ENCODE measurements at regions not wholly inside any gene's neighbourhood (a gene's known extent, or its start where the extent isn't known, plus 50 kb on each side); places are given as distances from the start of the nearest gene placed in this dataset.
"Not testable (repeated sequence)": the region's sequence is repeated elsewhere in the genome, so short reads cannot be mapped to it uniquely, and the experiment has no call there.

GRCh38 chr15:70382762-70383458 is 285.2 kb upstream of the TLE3 start:
- DNase-seq: no peak

DNA sequence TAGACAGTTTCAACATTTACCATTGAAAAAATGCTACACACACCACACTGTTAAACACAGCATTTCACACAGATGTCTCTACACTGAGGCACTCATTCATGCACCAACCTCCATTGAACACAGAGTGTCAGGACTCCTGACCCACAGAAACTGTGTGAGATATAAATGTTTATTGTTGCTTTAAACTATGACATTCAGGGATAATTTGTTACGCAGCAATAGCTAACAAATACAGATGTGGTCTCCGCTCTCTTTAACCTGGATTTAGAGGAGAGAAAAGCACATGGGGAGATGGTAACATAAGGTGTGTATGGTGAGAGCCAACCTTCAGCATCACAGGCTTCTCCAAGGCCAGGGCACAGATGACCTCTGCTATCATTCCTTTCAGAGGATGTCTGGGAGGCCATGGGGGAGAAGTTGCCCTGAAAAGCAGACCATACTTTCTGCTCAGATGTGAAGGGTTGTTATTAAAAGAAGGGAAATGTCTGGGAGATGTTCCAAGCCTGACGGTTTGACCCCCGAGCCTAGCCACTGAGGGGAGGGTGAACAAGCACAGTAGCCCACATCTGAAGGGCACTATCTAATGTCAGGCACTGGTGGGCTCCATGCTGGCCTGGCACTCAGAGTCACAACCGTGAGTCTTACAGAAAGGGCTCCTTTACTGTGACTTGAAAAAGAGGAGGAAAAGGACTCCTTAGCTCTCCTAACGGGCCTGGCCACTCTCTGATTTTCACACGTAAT is 284.5 kb upstream of the TLE3 start:
- DNase-seq: no peak

DNA sequence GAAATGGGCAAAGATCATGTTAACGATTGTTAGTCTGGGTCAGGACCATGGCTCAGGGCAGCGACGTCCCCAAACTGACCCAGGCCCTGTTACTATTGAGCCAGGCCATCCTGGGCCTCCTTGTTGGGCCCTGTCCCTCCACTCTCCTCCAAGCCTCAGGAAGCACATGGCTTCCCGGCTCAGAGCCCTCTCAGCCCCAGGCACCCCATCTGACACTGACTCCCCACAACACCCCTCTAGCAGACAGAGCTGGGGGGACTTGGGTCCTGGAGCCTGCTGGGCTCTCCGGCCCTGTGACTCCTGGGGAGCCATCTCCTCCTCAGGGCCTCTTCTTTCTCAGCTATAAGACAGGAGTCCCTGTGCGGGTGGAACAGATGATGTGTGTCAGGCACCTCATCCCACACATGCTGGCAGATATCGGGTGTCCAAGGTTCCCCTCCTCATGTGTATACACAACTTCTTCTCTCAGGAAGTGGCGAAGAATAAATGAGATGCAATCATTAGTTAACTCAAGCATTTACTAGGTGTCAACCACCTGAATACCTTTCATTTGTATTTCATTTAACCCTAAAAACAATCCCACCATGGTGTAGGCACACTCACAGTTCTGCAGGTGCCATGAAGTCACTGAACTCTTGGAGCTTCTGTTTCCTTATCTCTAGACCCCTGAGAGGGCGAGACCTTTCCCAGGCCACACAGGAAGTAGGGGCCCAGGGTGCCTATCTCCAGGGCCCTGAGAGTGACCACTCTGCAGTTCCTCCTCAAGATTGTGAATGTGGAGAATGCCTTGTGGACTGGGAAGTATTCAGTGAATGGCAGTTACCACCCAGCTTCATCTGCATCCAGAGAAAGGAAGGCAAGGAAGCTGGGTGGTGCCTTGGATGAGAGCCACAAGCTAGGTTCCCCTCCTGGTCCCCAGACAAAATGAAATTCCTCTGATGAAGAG is 282.5 kb upstream of the TLE3 start:
- no peak for DNase-seq

GRCh38 chr15:70379134-70379533 is 281.4 kb upstream of the TLE3 start:
- DNase-seq: no peak

- DNase-seq: no peak
These were observed 280.7 kb upstream of the TLE3 start for GRCh38 chr15:70378126-70379031.

DNA sequence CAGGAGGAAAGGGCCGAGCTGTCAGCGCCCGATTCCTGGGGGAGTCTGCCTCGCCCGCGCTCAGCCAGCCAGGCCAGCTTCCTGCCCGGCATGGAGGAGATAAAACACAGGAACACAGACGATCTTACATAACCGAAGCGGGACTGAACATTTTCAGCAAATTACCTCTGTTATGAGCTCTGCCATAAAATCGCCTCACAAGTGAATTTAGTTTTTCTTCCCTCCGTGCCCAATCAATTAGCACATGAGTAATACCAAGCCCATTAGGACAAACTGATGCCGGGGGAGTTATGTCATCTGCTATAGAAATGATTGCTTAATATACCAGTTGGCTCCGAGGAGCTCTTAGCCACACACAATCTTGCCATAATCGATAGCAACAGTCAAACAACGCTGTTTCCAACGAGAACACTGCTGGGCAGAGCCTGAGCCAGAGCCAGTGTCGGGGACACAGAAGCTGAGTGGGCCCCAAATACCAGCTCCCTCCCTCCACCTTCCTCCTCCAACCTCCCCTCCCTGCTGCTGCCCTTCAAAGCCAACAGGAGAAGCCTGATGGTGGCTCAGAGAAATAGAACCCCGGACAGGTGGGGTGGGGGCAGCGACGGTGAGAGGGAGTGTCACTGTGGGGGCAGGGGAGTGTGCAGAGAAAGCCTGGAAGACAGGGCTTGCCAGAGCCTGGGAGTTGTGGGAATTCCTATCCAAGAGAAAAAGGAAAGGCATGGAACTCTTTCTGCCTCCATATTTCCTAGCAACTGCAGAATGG is 279.4 kb upstream of the TLE3 start:
- DNase-seq: no peak

DNA sequence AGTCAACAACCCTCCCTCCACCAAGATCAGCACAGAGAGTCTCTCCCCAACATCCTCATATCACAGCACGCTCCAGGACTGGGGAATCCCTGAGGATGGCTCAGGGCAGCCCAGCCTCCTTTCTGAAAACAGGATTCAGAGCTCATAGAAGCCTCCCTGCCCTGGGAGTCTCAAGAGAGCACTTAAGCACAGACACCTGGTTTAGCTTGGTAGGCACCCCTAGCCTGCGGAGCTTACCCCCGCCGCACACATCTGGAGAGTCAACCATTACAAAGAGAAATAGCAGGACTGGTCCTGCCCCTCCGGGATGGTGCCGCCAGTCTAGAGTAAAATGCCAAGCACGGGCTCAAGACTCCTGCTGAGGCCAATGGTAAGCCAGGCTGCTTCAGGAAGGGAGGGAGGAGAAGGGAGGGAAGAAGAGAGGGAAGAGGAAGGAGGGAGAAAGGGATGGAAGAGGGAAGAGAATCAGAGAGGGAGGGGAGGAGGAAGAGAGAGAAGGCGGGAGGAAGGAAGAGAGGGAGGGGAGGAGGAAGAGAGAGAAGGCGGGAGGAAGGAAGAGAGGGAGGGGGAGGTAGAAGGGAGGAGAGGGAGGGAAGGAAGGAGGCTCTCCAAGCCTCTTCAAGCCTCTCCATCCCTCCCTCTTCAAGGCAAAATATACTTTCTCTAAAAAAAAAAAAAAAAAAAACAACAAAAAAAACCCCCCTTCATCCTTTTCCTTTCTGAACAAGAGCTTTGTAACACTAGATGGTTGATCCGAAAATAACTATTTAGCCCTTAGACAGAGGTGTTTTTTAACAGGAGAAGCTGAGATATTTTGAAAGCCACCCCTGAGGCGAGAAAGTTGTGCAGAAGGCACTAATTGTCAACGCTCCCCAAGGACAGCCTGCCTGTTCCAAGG is 278.6 kb upstream of the TLE3 start:
- no peak for DNase-seq

GRCh38 chr15:70375586-70375985 is 277.9 kb upstream of the TLE3 start:
- no peak for DNase-seq

GRCh38 chr15:70375006-70375431 is 277.3 kb upstream of the TLE3 start:
- no peak for DNase-seq

- DNase-seq: no peak
These were observed 276.4 kb upstream of the TLE3 start for GRCh38 chr15:70374096-70374495.

- DNase-seq: not testable (repeated sequence)
These were observed 275.7 kb upstream of the TLE3 start for GRCh38 chr15:70373439-70373838.

GRCh38 chr15:70367913-70368705 is 270.4 kb upstream of the TLE3 start:
- not testable (repeated sequence) for DNase-seq

DNA sequence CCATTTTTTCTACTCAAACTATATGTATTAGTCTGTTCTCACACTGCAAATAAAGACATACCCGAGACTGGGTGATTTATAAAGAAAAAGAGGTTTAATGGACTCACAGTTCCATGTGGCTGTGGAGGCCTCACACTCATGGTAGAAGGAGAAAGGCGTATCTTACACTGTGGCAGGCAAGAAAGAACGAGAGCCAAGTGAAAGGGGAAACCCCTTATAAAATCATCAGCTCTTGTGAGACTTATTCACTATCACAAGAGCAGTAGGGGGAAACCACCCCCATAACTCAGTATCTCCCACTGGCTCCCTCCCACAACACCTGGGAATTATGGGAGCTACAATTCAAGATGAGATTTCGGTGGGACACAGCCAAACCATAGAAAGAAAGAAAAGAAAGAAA is 266.3 kb upstream of the TLE3 start:
- DNase-seq: not testable (repeated sequence)

GRCh38 chr15:70362886-70363285 is 265.2 kb upstream of the TLE3 start:
- DNase-seq: no peak

DNA sequence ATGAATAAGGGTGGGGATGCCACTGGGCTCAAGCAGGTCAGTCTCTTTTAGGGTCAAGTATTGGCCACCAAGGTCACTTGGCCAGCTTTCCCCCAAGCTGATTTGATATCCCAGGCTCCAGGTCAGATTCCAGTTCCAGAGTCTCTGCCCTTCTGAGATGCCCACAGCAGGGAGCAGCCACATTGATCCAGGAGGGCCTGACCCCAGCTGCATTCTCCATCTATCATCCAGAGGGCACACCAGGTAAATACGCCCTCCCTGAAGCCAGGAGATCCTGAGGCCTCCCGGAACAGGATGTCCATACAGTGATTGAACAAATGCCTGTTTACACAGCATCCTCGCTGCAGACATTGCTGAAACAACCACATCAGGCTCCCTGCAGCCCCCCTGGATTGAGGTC is 264.6 kb upstream of the TLE3 start:
- no peak for DNase-seq

DNA sequence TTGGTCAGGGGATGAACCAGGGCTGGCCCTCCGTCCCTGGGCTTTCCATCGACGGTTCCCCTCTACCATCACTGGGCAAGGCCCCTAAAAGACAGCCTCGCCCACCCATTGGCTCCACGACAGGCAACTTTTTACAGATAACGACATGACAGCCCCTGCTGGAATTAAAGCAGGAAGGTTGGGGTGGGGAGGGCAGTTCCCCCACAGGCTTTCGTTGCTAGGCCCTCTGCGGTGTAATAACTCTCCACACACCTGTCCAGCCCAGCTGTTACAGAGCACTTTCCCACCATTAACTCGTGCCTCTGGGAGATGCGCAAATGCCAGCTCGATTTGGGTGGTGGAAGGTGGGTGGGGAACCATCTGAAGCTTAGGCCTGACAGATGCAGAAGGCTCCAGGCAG is 264.2 kb upstream of the TLE3 start:
- no peak for DNase-seq

- no peak for DNase-seq
These were observed 263.4 kb upstream of the TLE3 start for GRCh38 chr15:70361106-70361505.

- DNase-seq: no peak
These were observed 261.3 kb upstream of the TLE3 start for GRCh38 chr15:70358871-70359647.
